Colonic mucosa (tissue), 4 donors: ENCODE measurements at regions not wholly inside any gene's neighbourhood (a gene's known extent, or its start where the extent isn't known, plus 50 kb on each side); places are given as distances from the start of the nearest gene placed in this dataset.

Experiments used
- DNase-seq: peaks from one replicate; pipeline ENCODE4 v3.0.0-alpha.2; 2020
- H3K27ac ChIP-seq: fragments of 200-600 bp; one replicate; pipeline ENCODE4 v1.8.0; 2021
- H3K27me3 ChIP-seq: fragments of 200-600 bp; one replicate; pipeline ENCODE4 v1.8.0; 2021
- H3K36me3 ChIP-seq: fragments of 200-600 bp; one replicate; pipeline ENCODE4 v1.8.0; 2021
- H3K4me1 ChIP-seq: fragments of 200-600 bp; one replicate; pipeline ENCODE4 v1.8.0; 2021; ENCODE audit warnings: mild to moderate bottlenecking
- H3K4me3 ChIP-seq: fragments of 200-600 bp; one replicate; pipeline ENCODE4 v1.8.0; 2021
- H3K9ac ChIP-seq, 2 donors: one replicate each; pipeline ENCODE4 v1.7.0; 2013; ENCODE audit warnings: control low read depth in 2 of 2, low read depth in 2 of 2, low read length in 2 of 2
- H3K9me3 ChIP-seq: fragments of 200-600 bp; one replicate; pipeline ENCODE4 v1.8.0; 2021
- CTCF ChIP-seq: fragments of 200-600 bp; IDR thresholded peaks from one replicate; pipeline ENCODE4 v1.8.0; 2022; ENCODE audit warnings: antibody characterized with exemption, mild to moderate bottlenecking
- intact Hi-C: fragments of 100-400 bp; cut with DNase I; formaldehyde crosslinking; loops from one replicate; pipeline ENCODE4 v1.14.1; 2022
- donor health status: healthy.
- donor health status: DM: no; HTN: no; CAD: no.
- donor health status: DM: no; HTN: no; CAD: no.

- no peak for TF ChIP-seq CTCF
- Histone ChIP-seq H3K4me1 (no peaks in the 10 kb centered on the region), H3K4me3 (no peak overlapping the region), H3K9me3 (no peaks in the 10 kb centered on the region), H3K27ac (no peak overlapping the region), H3K36me3 (no peaks in the 10 kb centered on the region), H3K9ac (no peak overlapping the region), H3K27me3 (no peaks in the 10 kb centered on the region)
- intact Hi-C loops = no loop called here
- no peak for DNase-seq
Measured at GRCh38 chr2:120842456-120843439, 107.1 kb downstream of the GLI2 start.

DNA sequence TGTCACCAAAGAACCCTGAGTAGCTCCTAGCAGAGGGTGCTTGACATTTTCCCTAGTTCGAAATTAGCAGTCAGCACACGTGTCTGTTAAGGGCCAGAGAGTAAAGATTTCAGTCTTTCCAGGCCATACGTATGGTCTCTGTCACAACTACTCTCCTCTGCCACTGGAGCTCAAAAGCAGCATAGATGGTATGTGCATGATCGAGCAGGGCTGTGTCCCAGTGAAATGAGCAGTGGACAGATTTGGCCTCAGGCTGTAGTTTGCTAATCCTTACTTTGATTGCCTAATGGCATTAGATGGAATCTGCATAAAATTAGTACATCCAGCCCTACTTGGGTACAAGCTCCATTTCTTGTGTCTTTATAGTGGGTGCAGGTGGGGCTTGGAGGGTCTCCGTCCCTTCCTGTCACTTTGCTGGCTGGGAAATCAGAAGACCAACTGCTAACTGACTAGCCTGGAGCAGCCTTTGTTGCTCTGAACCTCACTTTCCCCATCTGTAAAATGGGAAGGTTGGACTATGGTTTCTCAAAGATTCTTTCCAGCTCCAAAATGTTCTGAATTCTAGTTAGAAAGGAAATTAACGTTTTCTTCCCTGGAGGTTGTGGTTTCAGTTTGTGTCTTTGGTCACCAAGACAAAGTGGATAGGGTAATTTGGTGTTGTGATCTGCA is 108.5 kb downstream of the GLI2 start:
- no peak overlapping the region for H3K9ac ChIP-seq
- no peaks in the 10 kb centered on the region for H3K27me3 ChIP-seq
- H3K4me1 ChIP-seq = no peaks in the 10 kb centered on the region
- H3K27ac ChIP-seq = no peak overlapping the region
- H3K4me3 ChIP-seq = no peak overlapping the region
- no peaks in the 10 kb centered on the region for H3K9me3 ChIP-seq
- no peaks in the 10 kb centered on the region for H3K36me3 ChIP-seq
- intact Hi-C loops = no loop called here
- TF ChIP-seq CTCF = no peak
- no peak for DNase-seq

GRCh38 chr2:120845277-120845676 is 109.6 kb downstream of the GLI2 start:
- H3K9ac ChIP-seq = no peak overlapping the region
- no peaks in the 10 kb centered on the region for H3K36me3 ChIP-seq
- H3K9me3 ChIP-seq = no peaks in the 10 kb centered on the region
- H3K4me1 ChIP-seq = no peaks in the 10 kb centered on the region
- peak; percentile 39 for DNase-seq
- no peak overlapping the region for H3K27ac ChIP-seq
- H3K27me3 ChIP-seq = no peaks in the 10 kb centered on the region
- intact Hi-C loops = no loop called here
- no peak for TF ChIP-seq CTCF
- no peak overlapping the region for H3K4me3 ChIP-seq

DNA sequence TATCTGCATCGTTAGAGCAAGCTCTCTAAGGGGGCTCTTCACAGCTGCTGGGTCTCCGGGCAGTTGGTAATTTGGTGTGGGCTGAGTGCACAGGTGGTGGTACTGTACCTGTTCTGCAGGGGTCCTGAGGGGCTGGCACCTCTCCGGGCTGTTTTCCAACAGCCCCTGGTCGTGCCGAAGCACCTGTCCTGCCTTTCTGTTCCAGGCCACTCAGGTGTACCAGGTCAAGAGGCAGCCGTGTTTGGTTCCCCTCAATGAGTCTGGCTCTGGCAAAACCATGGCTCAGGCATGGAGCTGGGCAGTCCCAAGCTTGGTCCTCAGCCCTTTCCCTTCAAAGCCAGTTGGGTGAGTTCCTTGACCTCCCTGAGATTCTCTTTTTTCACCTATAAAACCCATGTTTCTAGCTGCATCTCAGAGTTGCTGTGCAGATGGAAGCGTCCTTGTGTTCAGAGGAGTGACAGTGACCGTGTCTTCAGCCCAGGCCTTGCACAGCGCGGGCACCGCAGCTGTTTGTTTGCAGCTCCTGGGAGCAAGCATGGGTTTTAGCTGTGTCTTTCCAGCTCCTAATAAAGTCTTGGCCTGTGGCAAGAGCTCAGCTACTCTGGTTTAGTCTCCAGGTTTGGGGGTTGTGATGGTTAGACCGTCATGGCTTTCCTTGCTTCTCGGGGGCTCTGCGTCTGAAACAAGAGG is 110.9 kb downstream of the GLI2 start:
- no peaks in the 10 kb centered on the region for H3K9me3 ChIP-seq
- no peak for DNase-seq

More for the DNA sequence above, 110.9 kb downstream of the GLI2 start:
- TF ChIP-seq CTCF = no peak
- Histone ChIP-seq H3K27ac (no peak overlapping the region), H3K4me1 (no peaks in the 10 kb centered on the region), H3K4me3 (no peak overlapping the region), H3K27me3 (no peaks in the 10 kb centered on the region), H3K9ac (no peak overlapping the region), H3K36me3 (no peaks in the 10 kb centered on the region)
- intact Hi-C loops = no loop called here
